Thymus (tissue), 11 donors: ENCODE measurements at regions not wholly inside any gene's neighbourhood (a gene's known extent, or its start where the extent isn't known, plus 50 kb on each side); places are given as distances from the start of the nearest gene placed in this dataset.

Source experiments
- DNase-seq, 9 donors: peaks; one replicate each; pipeline ENCODE4 v3.0.0-alpha.2; 2013; ENCODE audit warnings: low spot score in 9 of 9, low read depth in 6 of 9, missing footprints in 1 of 9
- H3K27ac ChIP-seq, 2 donors: one replicate each; pipeline ENCODE4 v1.5.1; 2013; ENCODE audit warnings: control low read depth in 1 of 2, low read depth in 1 of 2, low read length in 1 of 2, mild to moderate bottlenecking in 1 of 2, moderate library complexity in 1 of 2
- H3K27me3 ChIP-seq, 2 donors: one replicate each; pipeline ENCODE4 v1.5.1; 2013; ENCODE audit warnings: low read length in 1 of 2; ENCODE audit not compliant: control insufficient read depth in 2 of 2, insufficient read depth in 1 of 2
- H3K36me3 ChIP-seq, 2 donors: one replicate each; pipeline ENCODE4 v1.5.1; 2013; ENCODE audit warnings: low read length in 1 of 2, mild to moderate bottlenecking in 1 of 2, moderate library complexity in 1 of 2; ENCODE audit not compliant: control insufficient read depth in 2 of 2, insufficient read depth in 2 of 2
- H3K4me1 ChIP-seq, 2 donors: one replicate each; pipeline ENCODE4 v1.5.1; 2013; ENCODE audit warnings: low read length in 2 of 2; ENCODE audit not compliant: control insufficient read depth in 2 of 2, insufficient read depth in 2 of 2
- H3K4me3 ChIP-seq, 2 donors: one replicate each; pipeline ENCODE4 v1.5.1; 2013; ENCODE audit warnings: low read length in 2 of 2, control low read depth in 1 of 2, mild to moderate bottlenecking in 1 of 2
- H3K9me3 ChIP-seq, 2 donors: one replicate each; pipeline ENCODE4 v1.5.1; 2013; ENCODE audit warnings: low read length in 1 of 2, mild to moderate bottlenecking in 1 of 2; ENCODE audit not compliant: control insufficient read depth in 2 of 2, insufficient read depth in 1 of 2
- WGBS: extraction: QIAGEN DNeasy Blood & Tissue Kit; methylation state at CpG from one replicate; pipeline ENCODE4 v1.1.7; 2013; 5-methylcytosine and 5-hydroxymethylcytosine counted together
- donor health status: healthy.

DNA sequence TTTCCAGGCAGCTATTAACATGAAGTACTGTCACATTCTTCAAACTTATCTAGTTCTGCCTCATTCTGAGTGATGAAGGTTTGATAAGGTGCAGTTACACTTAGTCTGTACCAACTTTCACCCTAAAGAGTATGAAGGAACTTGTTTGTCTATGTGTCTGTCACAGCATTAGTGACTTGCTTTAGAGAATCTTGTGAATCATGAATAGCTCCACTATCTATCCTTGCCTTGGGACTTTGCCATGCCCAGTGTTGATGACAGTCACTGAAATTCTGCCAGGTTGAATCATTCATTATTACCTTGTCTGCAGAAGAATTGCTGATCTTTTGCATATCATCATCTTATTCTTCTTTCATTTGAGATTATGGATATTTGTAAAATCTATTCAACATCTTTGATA lies 50.9 kb upstream of the A1CF start:
- H3K9me3 ChIP-seq: no peaks in the 10 kb centered on the region
- no peak for DNase-seq
- H3K36me3 ChIP-seq: no peaks in the 10 kb centered on the region
- no peaks in the 10 kb centered on the region for H3K4me1 ChIP-seq
- H3K4me3 ChIP-seq: no peak overlapping the region
- no peaks in the 10 kb centered on the region for H3K27me3 ChIP-seq
- H3K27ac ChIP-seq: no peak overlapping the region

DNA sequence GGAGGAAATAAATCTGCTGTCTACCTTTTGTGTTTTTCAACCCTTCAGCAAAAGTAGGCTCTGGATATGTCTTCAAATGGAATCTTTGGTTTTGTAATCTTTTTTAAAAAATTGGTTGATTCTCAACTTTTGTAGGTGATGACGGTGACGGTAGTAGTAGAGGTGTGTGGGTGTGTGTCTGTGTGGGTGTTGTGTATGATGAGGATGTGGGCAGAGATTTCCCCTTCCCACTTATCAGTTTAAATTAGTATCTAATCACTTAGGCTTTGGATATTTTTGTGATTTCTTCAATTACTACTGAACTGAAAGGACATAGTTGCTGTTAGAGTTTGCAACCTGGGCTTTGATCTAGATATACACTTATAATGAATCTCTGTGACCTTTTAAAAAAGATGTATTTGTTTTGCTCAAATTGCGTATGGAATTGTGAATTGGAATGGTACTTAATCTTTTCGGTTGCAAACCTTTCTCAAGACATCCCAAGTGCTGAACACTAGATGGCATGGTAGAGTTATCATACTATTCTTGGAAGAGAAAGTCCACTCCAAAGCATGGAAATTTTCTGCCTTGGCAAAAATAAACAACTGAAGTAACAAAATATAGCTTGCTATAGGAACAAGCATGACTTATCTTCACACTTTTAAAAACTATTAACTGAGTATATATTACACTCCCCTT lies 51.9 kb upstream of the A1CF start:
- H3K27ac ChIP-seq: no peak overlapping the region
- no peaks in the 10 kb centered on the region for H3K9me3 ChIP-seq
- no peaks in the 10 kb centered on the region for H3K4me1 ChIP-seq
- H3K4me3 ChIP-seq: no peak overlapping the region
- H3K36me3 ChIP-seq: no peaks in the 10 kb centered on the region
- no peak for DNase-seq
- WGBS: 50% methylated on average over 4 of the region's 4 CpGs
- no peaks in the 10 kb centered on the region for H3K27me3 ChIP-seq

DNA sequence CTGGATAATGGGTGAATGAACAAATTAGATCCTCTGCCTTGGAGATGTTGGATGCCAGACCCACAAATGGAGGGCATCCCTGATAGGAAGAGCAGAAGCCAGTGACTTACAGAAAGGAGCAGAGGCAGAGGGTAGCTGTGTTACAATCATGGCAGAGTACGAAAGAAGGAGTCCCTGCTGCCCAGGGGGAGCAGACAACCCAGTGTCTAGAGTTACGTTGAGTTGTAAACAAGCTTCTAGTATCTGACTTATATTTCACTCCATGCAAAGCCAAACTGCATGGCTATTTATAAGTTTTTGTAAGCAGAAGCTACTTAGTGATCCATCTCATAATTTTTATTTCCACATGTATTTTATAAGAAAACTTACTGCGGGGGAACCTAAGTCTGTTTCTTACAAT lies 56.2 kb upstream of the A1CF start:
- no peaks in the 10 kb centered on the region for H3K36me3 ChIP-seq
- WGBS: 94% methylated on average over 3 of the region's 3 CpGs
- no peaks in the 10 kb centered on the region for H3K4me1 ChIP-seq
- DNase-seq: no peak
- no peak overlapping the region for H3K4me3 ChIP-seq
- H3K27ac ChIP-seq: no peak overlapping the region
- H3K27me3 ChIP-seq: no peaks in the 10 kb centered on the region
- no peaks in the 10 kb centered on the region for H3K9me3 ChIP-seq

DNA sequence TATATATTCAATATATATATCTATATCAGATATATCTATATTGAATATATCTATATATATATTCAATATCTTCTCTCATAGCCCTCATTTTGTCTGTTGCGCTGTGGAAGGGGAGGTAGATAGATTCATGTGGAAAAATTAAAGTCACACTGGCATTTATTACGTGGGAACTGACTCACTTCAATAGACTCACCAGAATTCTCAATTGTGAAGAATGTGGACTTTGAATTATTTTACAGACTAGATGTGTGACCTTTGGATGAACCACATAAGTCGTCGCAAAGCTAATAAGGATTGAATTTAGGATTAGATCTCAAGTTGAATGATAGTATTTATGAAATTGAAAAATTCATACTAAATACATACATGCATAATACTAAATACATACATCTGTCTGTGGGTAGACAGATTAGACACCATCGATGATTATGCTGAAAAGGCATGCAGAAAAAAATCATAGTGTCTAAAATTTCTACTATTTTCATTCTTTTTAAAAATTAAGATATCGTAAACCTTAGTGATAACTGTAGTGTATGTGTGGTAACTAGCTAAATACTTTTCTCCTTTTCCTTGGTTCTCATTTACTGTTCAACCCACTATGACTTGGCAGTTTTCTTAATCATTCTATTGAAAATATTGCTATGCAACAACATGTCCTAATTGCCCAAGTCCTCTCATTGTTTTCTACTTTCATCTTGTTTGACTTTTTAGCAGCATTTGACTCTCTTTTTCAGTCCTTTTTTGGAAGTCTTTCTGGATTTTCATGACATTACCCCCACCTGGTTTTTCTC lies 61.8 kb upstream of the A1CF start:
- Histone ChIP-seq H3K27me3 (no peaks in the 10 kb centered on the region), H3K9me3 (no peaks in the 10 kb centered on the region), H3K4me3 (no peak overlapping the region), H3K36me3 (no peaks in the 10 kb centered on the region), H3K4me1 (no peaks in the 10 kb centered on the region), H3K27ac (no peak overlapping the region)
- DNase-seq: no peak
- WGBS: 97% methylated on average over 6 of the region's 6 CpGs

DNA sequence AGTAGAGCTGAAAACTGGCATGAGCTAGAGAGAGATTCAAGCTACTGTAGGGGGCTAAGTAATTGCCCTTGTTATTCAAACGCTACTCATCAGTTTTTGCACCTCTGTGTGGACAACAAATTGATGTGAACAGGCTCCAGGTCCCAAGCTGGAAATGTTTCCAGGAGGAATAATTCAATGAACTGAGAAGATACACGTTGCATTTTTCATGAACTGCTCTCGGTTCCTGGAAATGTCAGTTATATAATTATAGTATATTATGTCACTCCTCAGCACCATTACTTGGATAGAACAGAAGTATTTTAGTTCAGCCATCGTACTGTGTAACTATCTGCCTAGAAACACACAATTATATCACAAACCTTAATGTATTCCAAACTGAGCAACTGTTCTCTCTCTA lies 65.9 kb upstream of the A1CF start:
- 72% methylated on average over 4 of the region's 4 CpGs for WGBS
- Histone ChIP-seq H3K4me1 (no peaks in the 10 kb centered on the region), H3K36me3 (no peaks in the 10 kb centered on the region), H3K27ac (no peak overlapping the region), H3K9me3 (no peaks in the 10 kb centered on the region), H3K4me3 (no peak overlapping the region), H3K27me3 (no peaks in the 10 kb centered on the region)
- no peak for DNase-seq

DNA sequence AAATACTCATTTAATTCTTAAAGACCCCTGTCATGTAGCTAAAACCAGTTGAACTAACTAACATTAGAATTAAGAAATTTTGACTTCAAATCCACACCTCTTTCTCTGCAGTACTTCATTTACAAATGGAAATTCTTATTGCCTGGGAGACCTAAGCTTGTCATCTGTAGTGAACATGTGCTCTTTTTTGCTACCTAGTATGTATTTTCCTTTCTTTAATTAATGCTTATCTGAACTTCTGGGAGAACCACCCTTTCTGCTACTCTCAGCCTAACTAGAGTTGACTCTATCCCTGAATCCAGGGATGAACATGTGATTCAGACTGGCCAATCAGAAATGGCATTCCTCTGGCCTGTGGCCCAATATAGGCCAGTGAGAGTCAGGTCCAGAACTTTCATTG lies 75.9 kb upstream of the A1CF start:
- Histone ChIP-seq H3K27ac (no peak overlapping the region), H3K9me3 (peaks cover 0 to 3% of the 10 kb centered on the region in 2 donors), H3K36me3 (no peaks in the 10 kb centered on the region), H3K27me3 (no peaks in the 10 kb centered on the region), H3K4me1 (no peaks in the 10 kb centered on the region), H3K4me3 (no peak overlapping the region)
- no peak for DNase-seq

DNA sequence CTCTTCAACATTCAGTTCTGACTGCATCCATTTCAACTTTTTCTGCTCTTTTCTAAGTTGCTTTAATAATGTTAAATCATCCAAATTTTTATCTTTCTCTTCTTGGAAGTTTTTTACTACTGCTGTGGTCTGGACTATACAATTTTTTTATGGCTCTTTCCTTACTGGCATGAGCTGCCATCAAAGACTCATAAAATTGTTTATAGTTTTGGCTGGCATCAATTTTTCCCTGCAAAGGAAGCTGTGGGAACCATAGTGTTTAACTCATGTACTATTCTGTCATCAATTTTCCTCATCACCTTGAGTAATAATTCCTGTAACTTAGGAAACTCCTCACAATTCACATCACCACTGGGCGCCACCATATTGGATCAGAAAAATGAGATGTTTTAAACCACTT lies 77.6 kb upstream of the A1CF start:
- no peak overlapping the region for H3K4me3 ChIP-seq
- no peak for DNase-seq
- no peaks in the 10 kb centered on the region for H3K27me3 ChIP-seq
- no peak overlapping the region for H3K27ac ChIP-seq
- 91% methylated on average over 1 of the region's 1 CpG for WGBS
- peaks cover 0 to 3% of the 10 kb centered on the region in 2 donors for H3K9me3 ChIP-seq
- no peaks in the 10 kb centered on the region for H3K36me3 ChIP-seq
- no peaks in the 10 kb centered on the region for H3K4me1 ChIP-seq

DNA sequence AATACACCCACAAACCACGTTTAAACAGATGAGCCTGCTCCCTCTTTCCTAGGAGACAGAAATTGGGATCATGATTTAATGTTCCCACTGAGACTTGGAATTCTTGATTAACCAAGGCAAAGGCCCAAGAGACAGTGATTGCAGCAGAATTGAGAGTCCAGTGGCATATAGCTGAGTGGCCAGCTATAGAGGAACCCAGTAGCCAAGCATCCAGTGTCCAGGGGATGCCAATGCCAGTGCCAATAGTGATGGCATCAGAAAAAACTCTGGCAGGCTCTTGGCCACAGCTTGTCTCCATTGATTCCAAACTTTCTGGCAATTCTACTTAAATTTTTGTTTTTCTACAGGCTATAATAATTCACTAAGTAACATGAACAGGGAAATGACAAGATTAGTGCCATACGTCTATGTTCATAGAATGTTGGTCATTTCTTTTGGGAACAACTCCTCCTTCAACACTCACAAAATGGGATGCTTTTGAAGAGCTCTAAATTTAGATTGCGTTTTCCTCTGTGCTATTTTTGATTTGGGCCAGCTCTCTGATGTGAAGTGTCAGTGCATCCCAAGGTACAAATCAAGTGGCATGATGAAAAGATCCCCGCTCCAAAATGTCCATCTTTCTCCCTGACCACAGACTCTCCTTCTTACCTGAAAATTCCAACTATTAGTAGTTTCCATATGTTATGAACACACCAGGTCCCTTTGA lies 83.1 kb upstream of the A1CF start:
- 87% methylated on average over 4 of the region's 4 CpGs for WGBS
- H3K36me3 ChIP-seq: no peaks in the 10 kb centered on the region
- DNase-seq: no peak
- H3K4me3 ChIP-seq: no peak overlapping the region
- no peaks in the 10 kb centered on the region for H3K4me1 ChIP-seq
- H3K27me3 ChIP-seq: no peaks in the 10 kb centered on the region
- H3K27ac ChIP-seq: no peak overlapping the region
- peaks cover 0 to 3% of the 10 kb centered on the region in 2 donors for H3K9me3 ChIP-seq

DNA sequence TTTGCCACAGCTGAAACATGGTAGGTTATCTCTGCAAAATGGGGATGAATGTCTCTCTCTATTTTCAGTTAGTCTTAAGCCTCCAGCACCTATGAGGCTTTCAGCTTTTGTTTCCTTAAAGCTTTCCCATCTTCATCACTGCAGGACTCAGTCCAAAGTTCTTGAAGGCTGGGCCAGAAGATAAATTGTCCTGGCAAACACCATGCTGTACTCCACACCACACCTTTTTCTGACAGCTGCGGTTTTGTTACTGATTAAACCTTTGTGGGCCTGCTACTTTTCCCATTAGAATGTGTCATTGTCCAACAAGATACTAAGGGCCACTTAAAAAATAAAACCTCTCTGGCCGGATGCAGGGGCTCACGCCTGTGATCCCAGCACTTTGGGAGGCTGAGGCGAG lies 87.2 kb upstream of the A1CF start:
- no peak for DNase-seq
- H3K27me3 ChIP-seq: no peaks in the 10 kb centered on the region
- no peaks in the 10 kb centered on the region for H3K36me3 ChIP-seq
- 94% methylated on average over 4 of the region's 4 CpGs for WGBS
- no peaks in the 10 kb centered on the region for H3K9me3 ChIP-seq
- H3K4me3 ChIP-seq: no peak overlapping the region
- H3K4me1 ChIP-seq: no peaks in the 10 kb centered on the region
- H3K27ac ChIP-seq: no peak overlapping the region
